A673 (cell line): ENCODE measurements at regions not wholly inside any gene's neighbourhood (a gene's known extent, or its start where the extent isn't known, plus 50 kb on each side); places are given as distances from the start of the nearest gene placed in this dataset.

Source experiments
- CTCF ChIP-seq: fragments of 300-800, 200-600 bp; sonication (generic); conservative IDR thresholded peaks from 2 replicates; pipeline ENCODE4 v1.5.1; 2017; ENCODE audit warnings: low read depth, mild to moderate bottlenecking, antibody characterized with exemption, low read length, moderate library complexity, mixed read lengths
- EZH2 ChIP-seq: fragments of 200-600 bp; sonication (generic); IDR thresholded peaks from 2 replicates; pipeline ENCODE4 v1.6.1; 2017; ENCODE audit warnings: borderline replicate concordance, low read depth, mild to moderate bottlenecking, mixed read lengths, antibody characterized with exemption, low read length; ENCODE audit not compliant: poor library complexity, severe bottlenecking

- TF ChIP-seq CTCF (no peak), EZH2 (no peak)
Observed at GRCh38 chr15:85972805-85973540, 106.7 kb upstream of the AGBL1 start.
